Stomach (tissue), 4 donors: ENCODE measurements at regions not wholly inside any gene's neighbourhood (a gene's known extent, or its start where the extent isn't known, plus 50 kb on each side); places are given as distances from the start of the nearest gene placed in this dataset.

Source experiments
- CTCF ChIP-seq, 7 experiments: fragments of 450-650 bp in 4 of 7; fragments of 200-600 bp in 3 of 7; sonication (generic) in 3 of 7; IDR thresholded peaks; one replicate each; pipeline ENCODE4 v1.5.1; 2016 to 2019; ENCODE audit warnings: antibody characterized with exemption in 7 of 7, control low read depth in 2 of 7, mild to moderate bottlenecking in 1 of 7
- EP300 ChIP-seq: sonication (generic); formaldehyde crosslinking; IDR thresholded peaks from one replicate; pipeline ENCODE4 v1.6.1; 2017; ENCODE audit warnings: antibody characterized with exemption
- POLR2A ChIP-seq, 4 donors: fragments of 450-650 bp; IDR thresholded peaks; one replicate each; pipeline ENCODE4 v1.6.1; 2016; ENCODE audit warnings: antibody characterized with exemption in 4 of 4, control low read depth in 2 of 4, mild to moderate bottlenecking in 1 of 4, moderate library complexity in 1 of 4

GRCh38 chr2:104769096-104769495 lies 84.8 kb upstream of the POU3F3 start:
- TF ChIP-seq CTCF (IDR thresholded peaks at IDR 0.05) (no peak), EP300 (no peak), POLR2A (IDR thresholded peaks at IDR 0.05) (no peak)
